PFSK-1 (cell line): ENCODE measurements at regions not wholly inside any gene's neighbourhood (a gene's known extent, or its start where the extent isn't known, plus 50 kb on each side); places are given as distances from the start of the nearest gene placed in this dataset.

Experiments
- POLR2AphosphoS5 ChIP-seq: IDR thresholded peaks from 2 replicates; pipeline ENCODE4 v1.6.1; 2012; ENCODE audit warnings: low read depth, mild to moderate bottlenecking, control low read depth, low read length, moderate library complexity
- TAF1 ChIP-seq: IDR thresholded peaks from 2 replicates; pipeline ENCODE4 v1.6.1; 2012; ENCODE audit warnings: low read length, control low read depth, borderline replicate concordance; ENCODE audit not compliant: insufficient read depth
- TF ChIP-seq, protein P1 (sequence below), 2 experiments: IDR thresholded peaks; 2 replicates each; pipeline versions ENCODE4 v1.6.1 to v1.8.0; 2011 to 2012; ENCODE audit warnings: low read depth in 2 of 2, low read length in 2 of 2, control low read depth in 1 of 2, inconsistent platforms in 1 of 2, mild to moderate bottlenecking in 1 of 2, moderate library complexity in 1 of 2; ENCODE audit not compliant: insufficient read depth in 1 of 2

DNA sequence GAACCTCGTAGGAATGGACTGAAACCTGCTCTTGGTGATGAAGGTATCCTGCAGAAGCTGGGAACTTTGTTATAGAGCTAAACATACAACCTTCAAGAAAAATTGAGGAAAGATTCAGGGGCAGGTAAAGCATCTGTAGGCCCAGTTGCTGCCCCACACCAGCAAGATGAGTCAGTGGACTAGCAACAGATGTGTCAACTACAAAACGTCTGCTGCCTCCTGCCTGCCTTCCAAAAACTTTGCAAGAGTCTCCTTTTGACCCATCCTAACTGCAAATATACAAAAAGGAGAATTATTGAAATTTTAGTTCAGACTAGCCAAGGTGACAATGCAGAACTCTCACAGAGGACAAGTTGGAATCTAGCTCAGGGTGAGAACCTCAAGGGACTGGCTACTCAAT is 60.9 kb upstream of the TMTC1 start:
- no peak for TF ChIP-seq TAF1
- TF ChIP-seq POLR2AphosphoS5 = no peak
- TF ChIP-seq, protein P1, sequence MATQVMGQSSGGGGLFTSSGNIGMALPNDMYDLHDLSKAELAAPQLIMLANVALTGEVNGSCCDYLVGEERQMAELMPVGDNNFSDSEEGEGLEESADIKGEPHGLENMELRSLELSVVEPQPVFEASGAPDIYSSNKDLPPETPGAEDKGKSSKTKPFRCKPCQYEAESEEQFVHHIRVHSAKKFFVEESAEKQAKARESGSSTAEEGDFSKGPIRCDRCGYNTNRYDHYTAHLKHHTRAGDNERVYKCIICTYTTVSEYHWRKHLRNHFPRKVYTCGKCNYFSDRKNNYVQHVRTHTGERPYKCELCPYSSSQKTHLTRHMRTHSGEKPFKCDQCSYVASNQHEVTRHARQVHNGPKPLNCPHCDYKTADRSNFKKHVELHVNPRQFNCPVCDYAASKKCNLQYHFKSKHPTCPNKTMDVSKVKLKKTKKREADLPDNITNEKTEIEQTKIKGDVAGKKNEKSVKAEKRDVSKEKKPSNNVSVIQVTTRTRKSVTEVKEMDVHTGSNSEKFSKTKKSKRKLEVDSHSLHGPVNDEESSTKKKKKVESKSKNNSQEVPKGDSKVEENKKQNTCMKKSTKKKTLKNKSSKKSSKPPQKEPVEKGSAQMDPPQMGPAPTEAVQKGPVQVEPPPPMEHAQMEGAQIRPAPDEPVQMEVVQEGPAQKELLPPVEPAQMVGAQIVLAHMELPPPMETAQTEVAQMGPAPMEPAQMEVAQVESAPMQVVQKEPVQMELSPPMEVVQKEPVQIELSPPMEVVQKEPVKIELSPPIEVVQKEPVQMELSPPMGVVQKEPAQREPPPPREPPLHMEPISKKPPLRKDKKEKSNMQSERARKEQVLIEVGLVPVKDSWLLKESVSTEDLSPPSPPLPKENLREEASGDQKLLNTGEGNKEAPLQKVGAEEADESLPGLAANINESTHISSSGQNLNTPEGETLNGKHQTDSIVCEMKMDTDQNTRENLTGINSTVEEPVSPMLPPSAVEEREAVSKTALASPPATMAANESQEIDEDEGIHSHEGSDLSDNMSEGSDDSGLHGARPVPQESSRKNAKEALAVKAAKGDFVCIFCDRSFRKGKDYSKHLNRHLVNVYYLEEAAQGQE (IDR thresholded peaks at IDR 0.05; ENCODE audit: insufficient read depth in 1 of 2, low read depth in 2 of 2, low read length in 2 of 2) = no peak
